BLaER1 treated with 17β-estradiol and CSF1 and Interleukin-3, amounts not matched to agents 10 nM and 100 nM (cell line): ENCODE measurements at regions not wholly inside any gene's neighbourhood (a gene's known extent, or its start where the extent isn't known, plus 50 kb on each side); places are given as distances from the start of the nearest gene placed in this dataset.

Experiments used
- H3K27ac ChIP-seq, 11 experiments: shearing (Covaris generic); formaldehyde crosslinking; 2 replicates each; pipeline ENCODE4 v1.8.1; 2022
- H3K27me3 ChIP-seq, 11 experiments: shearing (Covaris generic); formaldehyde crosslinking; 2 replicates each; pipeline ENCODE4 v1.8.1; 2022
- H3K36me3 ChIP-seq, 11 experiments: shearing (Covaris generic); formaldehyde crosslinking; 2 replicates each; pipeline ENCODE4 v1.8.1; 2022
- H3K4me1 ChIP-seq, 10 experiments: shearing (Covaris generic); formaldehyde crosslinking; 2 replicates each; pipeline ENCODE4 v1.8.1; 2022
- H3K4me2 ChIP-seq, 11 experiments: shearing (Covaris generic); formaldehyde crosslinking; 2 replicates each; pipeline ENCODE4 v1.8.1; 2022
- H3K4me3 ChIP-seq, 10 experiments: shearing (Covaris generic); formaldehyde crosslinking; 2 replicates each; pipeline ENCODE4 v1.8.1; 2022
- H3K9ac ChIP-seq, 11 experiments: shearing (Covaris generic); formaldehyde crosslinking; 2 replicates each; pipeline ENCODE4 v1.8.1; 2022
- H3K9me3 ChIP-seq, 11 experiments: shearing (Covaris generic); formaldehyde crosslinking; replicated peaks in 1 of 11; 2 replicates each; pipeline ENCODE4 v1.8.1; 2022
- H4K20me1 ChIP-seq, 11 experiments: shearing (Covaris generic); formaldehyde crosslinking; 2 replicates each; pipeline ENCODE4 v1.8.1; 2022
- Cebpa-rat ChIP-seq, 11 experiments: shearing (Covaris generic); IDR thresholded peaks; 2 replicates each; pipeline ENCODE4 v1.8.1; 2022

DNA sequence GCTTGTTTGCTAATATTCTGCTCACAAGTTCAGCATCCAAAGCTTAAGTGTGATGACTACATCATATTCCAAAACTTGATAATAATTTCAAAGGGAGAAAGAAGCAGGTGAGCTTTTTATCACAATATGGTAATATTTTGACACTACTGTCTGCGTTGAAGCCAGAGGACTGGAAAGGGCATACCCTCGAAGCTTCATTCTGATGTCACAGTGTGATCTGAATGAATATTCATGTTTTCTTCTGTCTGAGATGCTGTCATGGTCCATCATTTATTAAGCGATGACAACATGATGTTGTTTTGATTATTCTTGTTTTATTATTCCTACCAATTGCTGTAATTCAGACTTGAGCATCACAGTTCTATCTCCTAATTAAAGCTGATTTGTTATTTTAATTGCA, 625.4 kb downstream of the ZPLD1 start:
- H3K9me3 ChIP-seq, result no peaks in the 10 kb centered on the region
- TF ChIP-seq Cebpa-rat (IDR thresholded peaks at IDR 0.05), result no peak
- no peak overlapping the region for H3K4me2 ChIP-seq
- H3K4me1 ChIP-seq, result peaks cover 8 to 16% (median 12%) of the 10 kb centered on the region in 10 experiments; a peak in 17 of 20 replicates
- H4K20me1 ChIP-seq, result no peaks in the 10 kb centered on the region
- no peak overlapping the region for H3K9ac ChIP-seq
- no peak overlapping the region for H3K27ac ChIP-seq
- H3K27me3 ChIP-seq, result no peaks in the 10 kb centered on the region
- no peak overlapping the region for H3K4me3 ChIP-seq
- H3K36me3 ChIP-seq, result no peaks in the 10 kb centered on the region

DNA sequence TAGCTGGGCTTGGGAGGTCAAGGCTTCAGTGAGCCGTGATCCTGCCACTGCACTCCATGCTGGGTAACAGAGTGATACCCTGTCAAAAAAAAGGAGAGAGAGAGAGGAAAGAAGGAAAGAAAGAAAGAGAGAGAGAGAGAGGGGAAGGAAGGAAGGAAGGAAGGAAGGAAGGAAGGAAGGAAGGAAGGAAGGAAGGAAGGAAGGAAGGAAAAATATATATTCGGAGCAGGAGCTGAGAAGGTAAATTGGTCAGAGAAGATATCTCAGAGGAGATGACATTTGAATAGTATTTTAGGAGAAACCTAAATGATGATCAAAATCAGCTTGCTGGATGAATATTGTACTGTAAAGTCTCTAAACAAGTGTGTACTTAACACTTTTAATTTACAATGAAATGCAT, 633.1 kb downstream of the ZPLD1 start:
- TF ChIP-seq Cebpa-rat (IDR thresholded peaks at IDR 0.05), result no peak
- Histone ChIP-seq H3K27ac (no peak overlapping the region), H3K4me1 (no peaks in the 10 kb centered on the region), H3K4me3 (no peak overlapping the region), H3K9ac (no peak overlapping the region), H3K9me3 (no peaks in the 10 kb centered on the region), H3K27me3 (no peaks in the 10 kb centered on the region), H4K20me1 (no peaks in the 10 kb centered on the region), H3K4me2 (no peak overlapping the region), H3K36me3 (no peaks in the 10 kb centered on the region)

GRCh38 chr3:103075282-103075681, 640.5 kb downstream of the ZPLD1 start:
- no peak overlapping the region for H3K4me3 ChIP-seq
- H4K20me1 ChIP-seq, result no peaks in the 10 kb centered on the region
- H3K27me3 ChIP-seq, result no peaks in the 10 kb centered on the region
- no peak overlapping the region for H3K9ac ChIP-seq
- no peaks in the 10 kb centered on the region for H3K36me3 ChIP-seq
- no peaks in the 10 kb centered on the region for H3K9me3 ChIP-seq
- TF ChIP-seq Cebpa-rat (IDR thresholded peaks at IDR 0.05), result no peak
- H3K4me1 ChIP-seq, result no peaks in the 10 kb centered on the region
- no peak overlapping the region for H3K27ac ChIP-seq
- no peak overlapping the region for H3K4me2 ChIP-seq

GRCh38 chr3:103077910-103078309, 643.1 kb downstream of the ZPLD1 start:
- TF ChIP-seq Cebpa-rat (IDR thresholded peaks at IDR 0.05), result no peak
- no peaks in the 10 kb centered on the region for H4K20me1 ChIP-seq
- no peak overlapping the region for H3K4me2 ChIP-seq
- H3K9me3 ChIP-seq, result no peaks in the 10 kb centered on the region
- H3K36me3 ChIP-seq, result no peaks in the 10 kb centered on the region
- H3K4me1 ChIP-seq, result no peaks in the 10 kb centered on the region
- no peaks in the 10 kb centered on the region for H3K27me3 ChIP-seq
- H3K9ac ChIP-seq, result no peak overlapping the region
- no peak overlapping the region for H3K4me3 ChIP-seq
- H3K27ac ChIP-seq, result no peak overlapping the region

DNA sequence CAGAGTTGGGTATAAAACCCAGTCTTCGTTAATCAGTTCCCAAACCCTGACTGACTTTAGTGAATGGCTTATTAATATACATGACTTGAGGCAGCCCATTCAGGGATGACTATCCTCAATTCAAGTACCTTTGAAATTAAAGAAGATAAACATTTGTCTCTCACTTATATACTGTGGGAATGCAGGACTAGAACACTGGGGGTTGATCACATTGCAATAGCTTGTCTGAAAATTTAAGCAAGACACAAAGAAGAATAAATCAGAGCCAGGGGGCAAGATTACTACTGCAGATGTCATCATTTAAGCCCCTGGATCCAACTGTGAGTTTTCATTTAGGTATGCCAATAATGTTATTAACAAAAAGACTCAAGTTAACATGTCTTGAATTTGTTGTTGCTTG, 647.7 kb downstream of the ZPLD1 start:
- no peaks in the 10 kb centered on the region for H3K4me1 ChIP-seq
- TF ChIP-seq Cebpa-rat (IDR thresholded peaks at IDR 0.05), result no peak
- no peaks in the 10 kb centered on the region for H3K9me3 ChIP-seq
- no peaks in the 10 kb centered on the region for H3K36me3 ChIP-seq
- no peaks in the 10 kb centered on the region for H4K20me1 ChIP-seq
- no peak overlapping the region for H3K4me3 ChIP-seq
- no peaks in the 10 kb centered on the region for H3K27me3 ChIP-seq
- no peak overlapping the region for H3K9ac ChIP-seq
- no peak overlapping the region for H3K27ac ChIP-seq
- no peak overlapping the region for H3K4me2 ChIP-seq

DNA sequence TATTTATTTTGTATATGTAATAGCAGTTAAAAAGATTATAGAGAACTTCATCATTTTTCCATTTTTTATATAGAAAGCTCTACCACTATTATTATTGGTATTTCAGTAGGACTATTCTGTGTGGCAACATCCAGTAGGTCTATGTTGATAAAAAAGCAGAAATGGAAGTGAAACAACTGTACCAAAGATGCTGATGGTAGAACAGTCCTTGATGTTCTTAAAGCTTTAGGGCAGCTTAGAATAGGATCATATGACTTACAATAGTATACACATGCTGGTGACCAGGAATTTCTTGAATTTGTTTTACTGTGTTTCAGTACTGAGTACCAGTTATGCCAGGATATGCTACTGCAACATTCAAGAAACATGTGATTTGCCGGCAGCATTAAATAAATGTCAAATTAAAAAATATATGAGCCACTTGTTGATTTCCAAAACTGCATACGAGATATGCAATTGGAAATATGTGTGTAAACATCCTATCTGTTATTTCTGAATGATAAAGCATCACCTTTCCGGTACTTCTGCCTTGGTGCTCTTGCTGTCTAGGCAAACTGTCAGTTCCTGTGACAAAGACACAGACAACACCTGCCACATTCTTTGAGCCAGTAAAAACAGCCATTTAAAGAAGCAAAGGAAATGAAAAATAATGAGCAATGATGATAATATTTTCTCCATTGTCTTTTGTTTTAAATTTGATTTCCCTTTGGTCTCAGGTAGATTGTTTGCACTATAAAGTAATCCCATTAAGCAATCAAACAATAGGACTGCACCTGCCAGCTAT, 649.2 kb downstream of the ZPLD1 start:
- Histone ChIP-seq H3K4me2 (no peak overlapping the region), H4K20me1 (no peaks in the 10 kb centered on the region), H3K4me3 (no peak overlapping the region), H3K27me3 (no peaks in the 10 kb centered on the region), H3K36me3 (no peaks in the 10 kb centered on the region), H3K9me3 (no peaks in the 10 kb centered on the region), H3K9ac (no peak overlapping the region), H3K4me1 (no peaks in the 10 kb centered on the region), H3K27ac (no peak overlapping the region)
- TF ChIP-seq Cebpa-rat (IDR thresholded peaks at IDR 0.05), result no peak

- Histone ChIP-seq H3K36me3 (no peaks in the 10 kb centered on the region), H3K9me3 (no peaks in the 10 kb centered on the region), H3K27me3 (no peaks in the 10 kb centered on the region), H3K27ac (no peak overlapping the region), H4K20me1 (no peaks in the 10 kb centered on the region), H3K4me2 (no peak overlapping the region), H3K4me3 (no peak overlapping the region), H3K4me1 (no peaks in the 10 kb centered on the region), H3K9ac (no peak overlapping the region)
- no peak for TF ChIP-seq Cebpa-rat (IDR thresholded peaks at IDR 0.05)
Measured at GRCh38 chr3:103085465-103085864, 650.6 kb downstream of the ZPLD1 start.

DNA sequence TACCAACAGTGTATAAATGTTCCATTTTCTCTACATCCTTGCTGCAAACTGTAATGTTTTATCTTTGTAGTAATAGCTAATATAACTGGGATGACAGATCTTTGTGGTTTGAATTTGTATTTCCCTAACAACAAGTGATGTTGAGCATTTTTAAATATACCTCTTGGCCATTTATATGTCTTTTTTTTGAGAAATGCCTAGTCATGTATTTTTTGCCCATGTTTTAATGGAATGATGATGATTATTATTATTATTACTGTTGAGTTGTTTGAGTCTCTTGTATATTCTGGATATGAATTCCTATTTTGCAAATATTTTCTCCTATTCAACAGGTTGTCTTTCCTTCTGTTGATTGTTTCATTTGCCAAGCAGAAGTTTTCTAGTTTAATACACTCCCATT, 654.9 kb downstream of the ZPLD1 start:
- H3K27me3 ChIP-seq, result no peaks in the 10 kb centered on the region
- peaks cover 0 to 9% (median 4%) of the 10 kb centered on the region in 11 experiments; a peak in 6 of 22 replicates for H3K9me3 ChIP-seq
- no peak overlapping the region for H3K27ac ChIP-seq
- H3K4me1 ChIP-seq, result no peaks in the 10 kb centered on the region
- no peaks in the 10 kb centered on the region for H4K20me1 ChIP-seq
- H3K4me3 ChIP-seq, result no peak overlapping the region
- no peak overlapping the region for H3K4me2 ChIP-seq
- no peak for TF ChIP-seq Cebpa-rat (IDR thresholded peaks at IDR 0.05)
- H3K36me3 ChIP-seq, result no peaks in the 10 kb centered on the region
- H3K9ac ChIP-seq, result no peak overlapping the region

DNA sequence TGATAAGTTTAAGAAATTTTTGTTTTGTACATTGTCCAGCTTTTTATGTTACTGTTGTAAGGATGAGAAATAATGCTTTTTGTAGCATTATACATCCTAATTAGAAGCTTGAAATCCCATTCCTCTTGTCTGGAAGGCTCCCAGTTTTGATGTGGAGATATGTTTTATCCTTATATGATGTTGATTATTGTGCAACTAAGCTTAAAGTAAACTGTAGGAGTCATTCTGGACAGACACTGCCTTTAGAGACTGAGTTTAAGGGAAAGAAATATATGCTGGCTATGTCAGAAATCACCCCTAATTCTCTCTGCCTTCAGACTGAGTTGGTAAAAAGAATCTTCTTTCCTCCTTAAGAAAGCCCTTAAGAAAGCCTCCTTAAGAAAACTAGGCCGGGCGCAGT, 670.4 kb downstream of the ZPLD1 start:
- Histone ChIP-seq H3K4me2 (no peak overlapping the region), H3K27me3 (no peaks in the 10 kb centered on the region), H3K27ac (no peak overlapping the region), H3K9me3 (no peaks in the 10 kb centered on the region), H3K36me3 (no peaks in the 10 kb centered on the region), H3K4me1 (no peaks in the 10 kb centered on the region), H4K20me1 (no peaks in the 10 kb centered on the region), H3K4me3 (no peak overlapping the region), H3K9ac (no peak overlapping the region)
- no peak for TF ChIP-seq Cebpa-rat (IDR thresholded peaks at IDR 0.05)

DNA sequence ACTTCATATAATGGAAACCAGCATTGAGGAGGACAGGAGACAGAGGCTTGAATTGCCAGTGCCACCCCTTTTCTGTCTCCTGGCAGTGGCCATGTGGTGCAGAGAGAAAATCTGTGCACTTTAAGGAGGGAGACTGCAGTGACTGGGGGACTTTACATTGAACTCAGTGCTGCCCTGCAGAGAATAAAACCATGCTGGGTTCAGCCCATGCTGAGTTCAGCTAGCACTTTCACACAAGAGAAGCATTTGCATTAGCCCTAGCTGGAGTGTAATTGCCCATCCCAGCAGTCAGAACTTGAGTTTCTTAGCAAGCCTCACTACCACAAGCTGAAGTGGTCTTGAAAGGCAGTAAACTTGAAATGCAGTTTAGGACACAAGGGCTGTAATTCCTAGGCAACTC, 677.5 kb downstream of the ZPLD1 start:
- Histone ChIP-seq H3K36me3 (no peaks in the 10 kb centered on the region), H3K4me1 (no peaks in the 10 kb centered on the region), H3K4me2 (no peak overlapping the region), H3K9me3 (no peaks in the 10 kb centered on the region), H3K27me3 (no peaks in the 10 kb centered on the region), H3K27ac (no peak overlapping the region), H3K9ac (no peak overlapping the region), H3K4me3 (no peak overlapping the region), H4K20me1 (no peaks in the 10 kb centered on the region)
- TF ChIP-seq Cebpa-rat (IDR thresholded peaks at IDR 0.05), result no peak
